Endothelial cell of umbilical vein (primary cell): ENCODE measurements at regions not wholly inside any gene's neighbourhood (a gene's known extent, or its start where the extent isn't known, plus 50 kb on each side); places are given as distances from the start of the nearest gene placed in this dataset.

ENCODE experiments used
- CTCF ChIP-seq, 2 donors: IDR thresholded peaks; 1 replicate in 1 of 2; 2 replicates in 1 of 2; pipeline ENCODE4 v1.5.1; 2011; ENCODE audit warnings: low read length in 2 of 2, mild to moderate bottlenecking in 2 of 2, moderate library complexity in 2 of 2, control low read depth in 1 of 2, inconsistent platforms in 1 of 2, low read depth in 1 of 2; ENCODE audit not compliant: insufficient read depth in 1 of 2; ENCODE audit errors: extremely low read depth in 1 of 2
- FOS ChIP-seq: IDR thresholded peaks from 2 replicates; pipeline ENCODE4 v1.6.1; 2011; ENCODE audit warnings: mild to moderate bottlenecking, low read length, moderate library complexity, borderline replicate concordance; ENCODE audit not compliant: insufficient read depth
- MAX ChIP-seq: IDR thresholded peaks from 2 replicates; pipeline ENCODE4 v1.6.1; 2011; ENCODE audit not compliant: insufficient read depth, insufficient read length
- POLR2A ChIP-seq: IDR thresholded peaks from 2 replicates; pipeline ENCODE4 v1.6.1; 2012; ENCODE audit warnings: low read depth, mild to moderate bottlenecking, control low read depth, low read length

GRCh38 chr2:21792571-21792970 lies 668.8 kb downstream of the TDRD15 start:
- TF ChIP-seq CTCF (IDR thresholded peaks at IDR 0.05; ENCODE audit: extremely low read depth in 1 of 2, insufficient read depth in 1 of 2, low read depth in 1 of 2, low read length in 2 of 2): no peak
- TF ChIP-seq FOS: no peak
- TF ChIP-seq MAX: no peak
- TF ChIP-seq POLR2A: no peak
